ENCODE measurements at regions not wholly inside any gene's neighbourhood (a gene's known extent, or its start where the extent isn't known, plus 50 kb on each side); places are given as distances from the start of the nearest gene placed in this dataset.

DNA sequence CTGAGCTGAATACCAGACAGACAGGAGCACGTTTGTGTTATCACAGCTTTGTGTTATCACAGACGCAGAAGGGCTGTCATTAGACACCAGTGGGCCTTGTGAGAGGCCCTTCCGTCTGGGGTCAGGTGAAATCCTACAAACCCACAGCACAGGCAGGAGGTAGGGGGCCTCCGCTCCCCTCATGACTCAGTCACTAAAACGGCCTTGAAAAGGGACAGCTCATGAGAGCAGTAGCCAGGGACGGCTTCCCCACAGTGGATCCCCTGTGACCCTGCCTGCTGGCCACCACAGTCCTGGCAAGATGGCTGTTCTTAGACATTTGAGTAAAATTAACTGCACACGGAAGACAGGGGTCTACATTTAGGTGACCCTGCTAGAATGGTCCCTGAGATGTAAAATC lies 215.8 kb upstream of the PPP2R2D start:
- H3K4ac ChIP-seq (ENCODE audit: low read depth, low read length), result no peak overlapping the region
- Mint-ChIP-seq H3K27ac (peak overlapping the region in 1 of 3 experiments; percentile 57; a peak in 1 of 7 replicates), H3K4me1 (peaks cover 11 to 16% of the 10 kb centered on the region in 2 experiments), H3K36me3 (ENCODE audit: insufficient read depth in 1 of 3, low read depth in 3 of 3) (no peaks in the 10 kb centered on the region), H3K27me3 (ENCODE audit: low read depth) (peaks cover under 1% of the 10 kb centered on the region), H3K4me3 (no peak overlapping the region), H3K9me3 (no peaks in the 10 kb centered on the region)
- no peaks in the 10 kb centered on the region for H3K9me3 ChIP-seq (ENCODE audit: control insufficient read depth, low read depth, low read length)
- no peaks in the 10 kb centered on the region for H3K23me2 ChIP-seq (ENCODE audit: insufficient read length, low read depth, low read length, poor library complexity, severe bottlenecking)
- no peak overlapping the region for H2AK5ac ChIP-seq (ENCODE audit: insufficient read length, low read length)
- TF ChIP-seq, protein P1, sequence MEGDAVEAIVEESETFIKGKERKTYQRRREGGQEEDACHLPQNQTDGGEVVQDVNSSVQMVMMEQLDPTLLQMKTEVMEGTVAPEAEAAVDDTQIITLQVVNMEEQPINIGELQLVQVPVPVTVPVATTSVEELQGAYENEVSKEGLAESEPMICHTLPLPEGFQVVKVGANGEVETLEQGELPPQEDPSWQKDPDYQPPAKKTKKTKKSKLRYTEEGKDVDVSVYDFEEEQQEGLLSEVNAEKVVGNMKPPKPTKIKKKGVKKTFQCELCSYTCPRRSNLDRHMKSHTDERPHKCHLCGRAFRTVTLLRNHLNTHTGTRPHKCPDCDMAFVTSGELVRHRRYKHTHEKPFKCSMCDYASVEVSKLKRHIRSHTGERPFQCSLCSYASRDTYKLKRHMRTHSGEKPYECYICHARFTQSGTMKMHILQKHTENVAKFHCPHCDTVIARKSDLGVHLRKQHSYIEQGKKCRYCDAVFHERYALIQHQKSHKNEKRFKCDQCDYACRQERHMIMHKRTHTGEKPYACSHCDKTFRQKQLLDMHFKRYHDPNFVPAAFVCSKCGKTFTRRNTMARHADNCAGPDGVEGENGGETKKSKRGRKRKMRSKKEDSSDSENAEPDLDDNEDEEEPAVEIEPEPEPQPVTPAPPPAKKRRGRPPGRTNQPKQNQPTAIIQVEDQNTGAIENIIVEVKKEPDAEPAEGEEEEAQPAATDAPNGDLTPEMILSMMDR (conservative IDR thresholded peaks at IDR 0.05), result no peak
- H4K91ac ChIP-seq (ENCODE audit: insufficient read length, low read depth, low read length), result no peak overlapping the region
- no peak overlapping the region for H2BK12ac ChIP-seq (ENCODE audit: insufficient read length, low read depth, low read length)
- no peaks in the 10 kb centered on the region for H3K27me3 ChIP-seq (ENCODE audit: insufficient read depth, low read length)
- no peak overlapping the region for H3K14ac ChIP-seq (ENCODE audit: insufficient read depth, low read length)
- H2BK120ac ChIP-seq (ENCODE audit: low read depth, low read length, poor library complexity, severe bottlenecking), result no peak overlapping the region
- no peaks in the 10 kb centered on the region for H3K79me1 ChIP-seq (ENCODE audit: insufficient read depth, low read depth, low read length, poor library complexity, severe bottlenecking)
- H2BK5ac ChIP-seq (ENCODE audit: insufficient read length, low read length), result no peak overlapping the region
- no peak overlapping the region for H2BK15ac ChIP-seq (ENCODE audit: low read depth, low read length)
- H3K27ac ChIP-seq (ENCODE audit: insufficient read length, low read depth, low read length), result no peak overlapping the region
- H4K8ac ChIP-seq (replicated peaks; ENCODE audit: insufficient read length, low read depth, low read length), result no peak overlapping the region
- H2AFZ ChIP-seq (ENCODE audit: low read length), result no peak overlapping the region
- no peak overlapping the region for H3K18ac ChIP-seq (ENCODE audit: insufficient read length, low read depth, low read length)
- H4K20me1 ChIP-seq (ENCODE audit: control insufficient read depth, insufficient read depth, insufficient read length), result no peaks in the 10 kb centered on the region
- H3T11ph ChIP-seq (ENCODE audit: low read length), result no peak overlapping the region
- no CpG with 5 or more reads among the region's 7 CpGs for WGBS (ENCODE audit: extremely low coverage, insufficient read length, low lambda C conversion rate)
- H2BK20ac ChIP-seq (ENCODE audit: low read depth, low read length, poor library complexity, severe bottlenecking), result no peak overlapping the region
- no peak overlapping the region for H3K9ac ChIP-seq (ENCODE audit: extremely low read depth, insufficient read length, low read length)
- H4K5ac ChIP-seq (ENCODE audit: insufficient read length, low read depth, low read length), result no peak overlapping the region
- no peak overlapping the region for H3K4me2 ChIP-seq (ENCODE audit: insufficient read depth, insufficient read length, low read length)
- H3K56ac ChIP-seq (ENCODE audit: insufficient read length, low read depth, low read length), result no peak overlapping the region
- no peaks in the 10 kb centered on the region for H3K79me2 ChIP-seq (ENCODE audit: insufficient read depth, low read length)
- H3K4me1 ChIP-seq (ENCODE audit: insufficient read depth, low read length), result peaks cover 4% of the 10 kb centered on the region; the same call in 1 of the 2 replicates
- no peak overlapping the region for H3K23ac ChIP-seq (ENCODE audit: insufficient read length, low read depth, low read length)
- no peak for DNase-seq
